ENCODE measurements at regions not wholly inside any gene's neighbourhood (a gene's known extent, or its start where the extent isn't known, plus 50 kb on each side); places are given as distances from the start of the nearest gene placed in this dataset.
A peak's percentile ranks its signal among the peaks of the same experiment; 100 is the strongest.

DNA sequence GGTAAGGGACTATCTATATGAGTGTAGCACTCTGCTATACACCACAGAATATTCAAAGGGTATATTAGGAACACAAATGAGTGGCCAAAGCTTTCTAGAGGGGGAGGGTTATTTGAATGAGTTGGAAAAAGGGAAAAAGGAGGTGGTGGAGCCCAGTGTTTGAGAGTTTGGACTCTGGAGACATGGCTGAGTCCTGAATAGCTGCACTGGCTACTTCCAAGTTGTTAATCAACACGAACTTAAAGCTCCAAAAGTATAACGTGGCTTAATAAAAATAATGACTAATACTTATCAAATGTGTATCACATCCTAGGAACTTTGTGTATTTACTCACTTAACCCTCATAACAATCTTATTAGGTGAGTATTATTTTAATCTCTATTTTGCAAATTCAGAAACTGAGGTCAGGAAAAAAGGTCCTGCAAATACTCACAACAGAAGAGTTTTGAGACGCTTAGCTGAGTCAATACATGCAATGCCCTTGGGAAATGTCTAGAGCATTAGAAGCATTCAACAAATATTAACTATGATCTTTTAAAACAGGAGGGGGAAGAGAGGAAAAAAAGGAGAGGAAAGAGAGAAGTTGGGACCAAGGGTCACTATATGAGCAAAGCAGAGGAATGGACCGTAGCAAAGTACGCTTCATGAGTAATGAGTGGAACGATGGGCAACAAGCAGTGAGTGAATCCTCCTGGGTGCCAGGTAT lies 189.5 kb upstream of the HMGA2 start:
- H3K36me3 ChIP-seq (ENCODE audit: low read depth, low read length) = no peaks in the 10 kb centered on the region
- H4K20me1 ChIP-seq (ENCODE audit: low read length) = no peaks in the 10 kb centered on the region
- no TSS peak for BruUV-seq (replicated peaks)
- no peaks in the 10 kb centered on the region for H3K9me3 ChIP-seq (ENCODE audit: low read length)
- ChIA-PET CTCF (interaction anchor here (1.1 to 2.2 kb wide), 2 partner anchors 25 to 39 kb away, joined by 6 to 8 read pairs; no protein-coding TSS in a partner anchor), POLR2A (ENCODE audit: unreplicated experiment) (interaction anchor here (0.7 to 1.5 kb wide), 5 partner anchors 11 to 838 kb away, joined by 3 to 7 read pairs (median 5); no protein-coding TSS in a partner anchor)
- peak overlapping the region; percentile 84 for H3K9ac ChIP-seq (ENCODE audit: low read length)
- peak overlapping the region; percentile 99 for H3K27ac ChIP-seq (ENCODE audit: low read length)
- DNase-seq (peak; percentile 96), ATAC-seq (peak; percentile 44)
- peaks cover 16% of the 10 kb centered on the region; the same call in 1 of the 2 replicates for H3K79me2 ChIP-seq (ENCODE audit: low read length)
- peak overlapping the region; percentile 45 for H3K4me2 ChIP-seq (ENCODE audit: low read length)
- no peaks in the 10 kb centered on the region for H3K27me3 ChIP-seq (ENCODE audit: low read length)
- intact Hi-C loops (cut with micrococcal nuclease) = loop anchor here (1.0 kb wide), 1 partner anchor 15 kb away; no protein-coding TSS in a partner anchor
- 0 out of 2 replicates have a peak overlapping the region, but pooled peaks have one; percentile 0 for H3K4me3 ChIP-seq (ENCODE audit: low read length)
- H2AFZ ChIP-seq (ENCODE audit: low read length) = no peak overlapping the region
- H3K4me1 ChIP-seq (ENCODE audit: insufficient read depth, low read length) = peaks cover 76% of the 10 kb centered on the region
- H3K9me2 ChIP-seq (replicated peaks; ENCODE audit: low read length) = no peaks in the 10 kb centered on the region
- TF ChIP-seq EZH2 (IDR thresholded peaks at IDR 0.05; ENCODE audit: low read length, unreplicated experiment) = no peak
- TF ChIP-seq, protein P1, sequence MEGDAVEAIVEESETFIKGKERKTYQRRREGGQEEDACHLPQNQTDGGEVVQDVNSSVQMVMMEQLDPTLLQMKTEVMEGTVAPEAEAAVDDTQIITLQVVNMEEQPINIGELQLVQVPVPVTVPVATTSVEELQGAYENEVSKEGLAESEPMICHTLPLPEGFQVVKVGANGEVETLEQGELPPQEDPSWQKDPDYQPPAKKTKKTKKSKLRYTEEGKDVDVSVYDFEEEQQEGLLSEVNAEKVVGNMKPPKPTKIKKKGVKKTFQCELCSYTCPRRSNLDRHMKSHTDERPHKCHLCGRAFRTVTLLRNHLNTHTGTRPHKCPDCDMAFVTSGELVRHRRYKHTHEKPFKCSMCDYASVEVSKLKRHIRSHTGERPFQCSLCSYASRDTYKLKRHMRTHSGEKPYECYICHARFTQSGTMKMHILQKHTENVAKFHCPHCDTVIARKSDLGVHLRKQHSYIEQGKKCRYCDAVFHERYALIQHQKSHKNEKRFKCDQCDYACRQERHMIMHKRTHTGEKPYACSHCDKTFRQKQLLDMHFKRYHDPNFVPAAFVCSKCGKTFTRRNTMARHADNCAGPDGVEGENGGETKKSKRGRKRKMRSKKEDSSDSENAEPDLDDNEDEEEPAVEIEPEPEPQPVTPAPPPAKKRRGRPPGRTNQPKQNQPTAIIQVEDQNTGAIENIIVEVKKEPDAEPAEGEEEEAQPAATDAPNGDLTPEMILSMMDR (conservative IDR thresholded peaks at IDR 0.05; ENCODE audit: low read depth, low read length) = no peak
- no peak for TF ChIP-seq EZH2phosphoT487 (IDR thresholded peaks at IDR 0.05; ENCODE audit: borderline replicate concordance, low read length)
- H3F3A ChIP-seq (ENCODE audit: low read length, unreplicated experiment) = peaks cover 28% of the 10 kb centered on the region

DNA sequence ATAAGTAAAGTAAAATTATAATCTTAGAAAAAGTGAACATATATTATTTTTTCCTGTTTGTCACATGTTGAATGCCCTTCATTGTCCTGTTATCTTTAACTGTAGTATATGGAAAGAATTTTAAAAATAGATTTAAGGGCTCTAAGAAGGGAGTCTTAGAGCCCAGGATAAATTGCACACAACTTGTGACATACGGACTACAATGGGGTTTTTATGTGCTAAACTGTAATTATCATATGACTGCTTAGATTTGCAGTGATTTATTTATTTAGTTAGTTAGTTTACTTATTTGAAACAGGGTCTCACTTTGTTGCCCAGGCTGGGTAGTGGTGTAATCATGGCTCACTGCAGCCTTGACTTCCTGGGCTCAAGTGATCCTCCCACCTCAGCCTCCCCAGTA lies 187.8 kb upstream of the HMGA2 start:
- ATAC-seq (no peak), DNase-seq (no peak)
- no peaks in the 10 kb centered on the region for H3K36me3 ChIP-seq (ENCODE audit: low read depth, low read length)
- H3K9me3 ChIP-seq (ENCODE audit: low read length) = no peaks in the 10 kb centered on the region
- peak overlapping the region; percentile 84 for H3K9ac ChIP-seq (ENCODE audit: low read length)
- H3K4me3 ChIP-seq (ENCODE audit: low read length) = no peak overlapping the region
- peaks cover 61% of the 10 kb centered on the region for H3K4me1 ChIP-seq (ENCODE audit: insufficient read depth, low read length)
- BruUV-seq (replicated peaks) = no TSS peak
- TF ChIP-seq, protein P1 (conservative IDR thresholded peaks at IDR 0.05; ENCODE audit: low read depth, low read length) = no peak
- TF ChIP-seq EZH2 (IDR thresholded peaks at IDR 0.05; ENCODE audit: low read length, unreplicated experiment) = no peak
- TF ChIP-seq EZH2phosphoT487 (IDR thresholded peaks at IDR 0.05; ENCODE audit: borderline replicate concordance, low read length) = no peak
- POLR2A ChIA-PET (ENCODE audit: unreplicated experiment) = no interaction called here
- peak overlapping the region; percentile 99 for H3K27ac ChIP-seq (ENCODE audit: low read length)
- no peaks in the 10 kb centered on the region for H4K20me1 ChIP-seq (ENCODE audit: low read length)
- peaks cover 16% of the 10 kb centered on the region; the same call in 1 of the 2 replicates for H3K79me2 ChIP-seq (ENCODE audit: low read length)
- intact Hi-C loops (cut with micrococcal nuclease) = no loop called here
- H3K27me3 ChIP-seq (ENCODE audit: low read length) = no peaks in the 10 kb centered on the region
- peaks cover 23% of the 10 kb centered on the region for H3F3A ChIP-seq (ENCODE audit: low read length, unreplicated experiment)
- H2AFZ ChIP-seq (ENCODE audit: low read length) = no peak overlapping the region
- H3K9me2 ChIP-seq (replicated peaks; ENCODE audit: low read length) = no peaks in the 10 kb centered on the region
- no peak overlapping the region for H3K4me2 ChIP-seq (ENCODE audit: low read length)
- CTCF ChIA-PET = interaction anchor here (0.5 kb wide), 1 partner anchor 37 kb away, joined by 5 read pairs; no protein-coding TSS in a partner anchor

DNA sequence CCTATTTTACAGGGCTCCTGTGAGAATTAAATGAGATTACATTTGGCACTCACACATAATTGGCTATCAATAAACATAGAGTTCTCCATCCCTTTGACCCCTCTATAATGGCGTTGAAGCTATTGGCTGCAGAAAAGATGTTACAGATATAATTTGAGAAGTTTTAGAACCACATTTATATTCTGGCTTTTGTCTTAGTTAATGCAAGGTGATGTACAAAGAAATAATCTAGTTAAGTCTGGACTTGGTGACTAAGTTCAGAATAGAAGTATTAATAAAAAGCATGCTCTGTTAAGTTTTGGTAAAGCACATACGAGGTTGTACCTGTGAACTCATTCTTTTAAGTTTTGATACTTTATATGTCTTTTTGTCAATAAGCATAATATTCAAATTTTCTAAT lies 187.1 kb upstream of the HMGA2 start:
- CTCF ChIA-PET = no interaction called here
- H3K9ac ChIP-seq (ENCODE audit: low read length) = peak overlapping the region; percentile 84
- H3K79me2 ChIP-seq (ENCODE audit: low read length) = peaks cover 16% of the 10 kb centered on the region; the same call in 1 of the 2 replicates
- H3K9me2 ChIP-seq (replicated peaks; ENCODE audit: low read length) = no peaks in the 10 kb centered on the region
- no peaks in the 10 kb centered on the region for H4K20me1 ChIP-seq (ENCODE audit: low read length)
- no peaks in the 10 kb centered on the region for H3K9me3 ChIP-seq (ENCODE audit: low read length)
- ATAC-seq = no peak
- no peak overlapping the region for H2AFZ ChIP-seq (ENCODE audit: low read length)
- H3K4me2 ChIP-seq (ENCODE audit: low read length) = no peak overlapping the region
- H3K4me1 ChIP-seq (ENCODE audit: insufficient read depth, low read length) = peaks cover 57% of the 10 kb centered on the region
- H3K36me3 ChIP-seq (ENCODE audit: low read depth, low read length) = no peaks in the 10 kb centered on the region
- H3K27ac ChIP-seq (ENCODE audit: low read length) = peak overlapping the region; percentile 99
- H3K4me3 ChIP-seq (ENCODE audit: low read length) = no peak overlapping the region
- intact Hi-C loops (cut with micrococcal nuclease) = no loop called here
- H3F3A ChIP-seq (ENCODE audit: low read length, unreplicated experiment) = peaks cover 21% of the 10 kb centered on the region
- POLR2A ChIA-PET (ENCODE audit: unreplicated experiment) = no interaction called here
- no peak for DNase-seq
- H3K27me3 ChIP-seq (ENCODE audit: low read length) = no peaks in the 10 kb centered on the region
- no TSS peak for BruUV-seq (replicated peaks)
- TF ChIP-seq, protein P1 (conservative IDR thresholded peaks at IDR 0.05; ENCODE audit: low read depth, low read length) = no peak
- no peak for TF ChIP-seq EZH2phosphoT487 (IDR thresholded peaks at IDR 0.05; ENCODE audit: borderline replicate concordance, low read length)
- no peak for TF ChIP-seq EZH2 (IDR thresholded peaks at IDR 0.05; ENCODE audit: low read length, unreplicated experiment)
